Activated CD4-positive, alpha-beta T cell treated with anti-CD3 and anti-CD28 coated beads, Interleukin-2, amount 10 ng/mL, durations not matched to agents 24 days and 14 days (primary cell): ENCODE measurements at regions not wholly inside any gene's neighbourhood (a gene's known extent, or its start where the extent isn't known, plus 50 kb on each side); places are given as distances from the start of the nearest gene placed in this dataset.
"Not testable (repeated sequence)": the region's sequence is repeated elsewhere in the genome, so short reads cannot be mapped to it uniquely, and the experiment has no call there.

Experiments
- DNase-seq: peaks from one replicate; pipeline ENCODE4 v3.0.0; 2022
- H3K27ac Mint-ChIP-seq: one replicate; pipeline ENCODE4 v1.8.0; 2022; ENCODE audit warnings: mild to moderate bottlenecking, mixed read lengths
- H3K27me3 Mint-ChIP-seq: one replicate; pipeline ENCODE4 v1.8.0; 2022; ENCODE audit warnings: mixed read lengths
- H3K36me3 Mint-ChIP-seq: one replicate; pipeline ENCODE4 v1.8.0; 2022; ENCODE audit warnings: low read depth, mild to moderate bottlenecking, mixed read lengths
- H3K4me1 Mint-ChIP-seq: one replicate; pipeline ENCODE4 v1.8.0; 2021; ENCODE audit warnings: mixed read lengths
- H3K4me3 Mint-ChIP-seq: one replicate; pipeline ENCODE4 v1.8.0; 2022; ENCODE audit warnings: mild to moderate bottlenecking, moderate library complexity, mixed read lengths
- H3K9me3 Mint-ChIP-seq: one replicate; pipeline ENCODE4 v1.8.0; 2021; ENCODE audit warnings: mixed read lengths
- intact Hi-C: fragments of 100-400 bp; cut with micrococcal nuclease; formaldehyde crosslinking; loops from one replicate; pipeline ENCODE4 v1.15.1; 2023

- Mint-ChIP-seq H3K9me3 (no peaks in the 10 kb centered on the region), H3K27me3 (no peaks in the 10 kb centered on the region), H3K4me1 (no peaks in the 10 kb centered on the region), H3K27ac (no peak overlapping the region), H3K4me3 (no peak overlapping the region), H3K36me3 (no peaks in the 10 kb centered on the region)
- intact Hi-C loops, result no loop called here
- DNase-seq, result peak; percentile 54
Observed at GRCh38 chr14:87049950-87050349, 943.0 kb downstream of the GALC start.

GRCh38 chr14:87046960-87047359, 946.0 kb downstream of the GALC start:
- H3K4me1 Mint-ChIP-seq, result no peaks in the 10 kb centered on the region
- H3K27me3 Mint-ChIP-seq, result no peaks in the 10 kb centered on the region
- H3K9me3 Mint-ChIP-seq, result no peaks in the 10 kb centered on the region
- no peak overlapping the region for H3K4me3 Mint-ChIP-seq
- intact Hi-C loops, result no loop called here
- H3K27ac Mint-ChIP-seq, result no peak overlapping the region
- no peak for DNase-seq
- no peaks in the 10 kb centered on the region for H3K36me3 Mint-ChIP-seq

GRCh38 chr14:87045956-87046355, 947.0 kb downstream of the GALC start:
- H3K27me3 Mint-ChIP-seq, result no peaks in the 10 kb centered on the region
- H3K4me1 Mint-ChIP-seq, result no peaks in the 10 kb centered on the region
- intact Hi-C loops, result no loop called here
- no peak overlapping the region for H3K27ac Mint-ChIP-seq
- DNase-seq, result no peak
- H3K36me3 Mint-ChIP-seq, result no peaks in the 10 kb centered on the region
- no peak overlapping the region for H3K4me3 Mint-ChIP-seq
- H3K9me3 Mint-ChIP-seq, result no peaks in the 10 kb centered on the region

GRCh38 chr14:87045246-87045645, 947.7 kb downstream of the GALC start:
- Mint-ChIP-seq H3K9me3 (no peaks in the 10 kb centered on the region), H3K4me3 (no peak overlapping the region), H3K4me1 (no peaks in the 10 kb centered on the region), H3K27me3 (no peaks in the 10 kb centered on the region), H3K27ac (no peak overlapping the region), H3K36me3 (no peaks in the 10 kb centered on the region)
- intact Hi-C loops, result no loop called here
- no peak for DNase-seq

GRCh38 chr14:87044807-87045206, 948.2 kb downstream of the GALC start:
- H3K4me1 Mint-ChIP-seq, result no peaks in the 10 kb centered on the region
- no peaks in the 10 kb centered on the region for H3K9me3 Mint-ChIP-seq
- H3K27ac Mint-ChIP-seq, result no peak overlapping the region
- no peak overlapping the region for H3K4me3 Mint-ChIP-seq
- H3K27me3 Mint-ChIP-seq, result no peaks in the 10 kb centered on the region
- no peak for DNase-seq
- intact Hi-C loops, result no loop called here
- H3K36me3 Mint-ChIP-seq, result no peaks in the 10 kb centered on the region

- no peaks in the 10 kb centered on the region for H3K4me1 Mint-ChIP-seq
- intact Hi-C loops, result no loop called here
- H3K4me3 Mint-ChIP-seq, result no peak overlapping the region
- no peak overlapping the region for H3K27ac Mint-ChIP-seq
- no peaks in the 10 kb centered on the region for H3K27me3 Mint-ChIP-seq
- DNase-seq, result no peak
- H3K36me3 Mint-ChIP-seq, result no peaks in the 10 kb centered on the region
- H3K9me3 Mint-ChIP-seq, result no peaks in the 10 kb centered on the region
Observed at GRCh38 chr14:87043667-87044200, 949.2 kb downstream of the GALC start.

- H3K36me3 Mint-ChIP-seq, result no peaks in the 10 kb centered on the region
Observed at GRCh38 chr14:87042354-87042753, 950.6 kb downstream of the GALC start.

GRCh38 chr14:87041290-87042020, 951.5 kb downstream of the GALC start:
- Mint-ChIP-seq H3K4me1 (no peaks in the 10 kb centered on the region), H3K27ac (no peak overlapping the region), H3K27me3 (no peaks in the 10 kb centered on the region), H3K4me3 (no peak overlapping the region), H3K36me3 (no peaks in the 10 kb centered on the region), H3K9me3 (no peaks in the 10 kb centered on the region)
- no peak for DNase-seq
- intact Hi-C loops, result no loop called here

More at GRCh38 chr14:87042354-87042753, 950.6 kb downstream of the GALC start:
- Mint-ChIP-seq H3K27ac (no peak overlapping the region), H3K27me3 (no peaks in the 10 kb centered on the region), H3K4me3 (no peak overlapping the region), H3K4me1 (no peaks in the 10 kb centered on the region), H3K9me3 (no peaks in the 10 kb centered on the region)
- DNase-seq, result no peak
- intact Hi-C loops, result no loop called here

GRCh38 chr14:87034680-87035079, 958.3 kb downstream of the GALC start:
- H3K27ac Mint-ChIP-seq, result no peak overlapping the region
- intact Hi-C loops, result no loop called here
- H3K4me3 Mint-ChIP-seq, result no peak overlapping the region
- H3K27me3 Mint-ChIP-seq, result no peaks in the 10 kb centered on the region
- H3K4me1 Mint-ChIP-seq, result no peaks in the 10 kb centered on the region
- DNase-seq, result no peak
- peaks cover 2% of the 10 kb centered on the region for H3K9me3 Mint-ChIP-seq
- no peaks in the 10 kb centered on the region for H3K36me3 Mint-ChIP-seq

- Mint-ChIP-seq H3K4me1 (no peaks in the 10 kb centered on the region), H3K27me3 (no peaks in the 10 kb centered on the region), H3K9me3 (peaks cover 3% of the 10 kb centered on the region), H3K4me3 (no peak overlapping the region), H3K36me3 (no peaks in the 10 kb centered on the region), H3K27ac (no peak overlapping the region)
- intact Hi-C loops, result no loop called here
- no peak for DNase-seq
Observed at GRCh38 chr14:87030197-87030596, 962.8 kb downstream of the GALC start.

GRCh38 chr14:87020106-87020505, 972.9 kb downstream of the GALC start:
- H3K27me3 Mint-ChIP-seq, DNase-seq, H3K36me3 Mint-ChIP-seq, H3K4me3 Mint-ChIP-seq, H3K4me1 Mint-ChIP-seq, intact Hi-C loops, H3K27ac Mint-ChIP-seq: not testable (repeated sequence)
- peaks cover 11% of the 10 kb centered on the region for H3K9me3 Mint-ChIP-seq

- no peak overlapping the region for H3K4me3 Mint-ChIP-seq
- no peaks in the 10 kb centered on the region for H3K4me1 Mint-ChIP-seq
- no peak for DNase-seq
- H3K27me3 Mint-ChIP-seq, result no peaks in the 10 kb centered on the region
- no peak overlapping the region for H3K27ac Mint-ChIP-seq
- H3K36me3 Mint-ChIP-seq, result no peaks in the 10 kb centered on the region
- H3K9me3 Mint-ChIP-seq, result peaks cover 11% of the 10 kb centered on the region
- intact Hi-C loops, result no loop called here
Observed at GRCh38 chr14:87018294-87018693, 974.7 kb downstream of the GALC start.

- H3K27me3 Mint-ChIP-seq, result no peaks in the 10 kb centered on the region
- no peaks in the 10 kb centered on the region for H3K4me1 Mint-ChIP-seq
- peaks cover 11% of the 10 kb centered on the region for H3K9me3 Mint-ChIP-seq
- H3K27ac Mint-ChIP-seq, result no peak overlapping the region
- no peaks in the 10 kb centered on the region for H3K36me3 Mint-ChIP-seq
- no peak for DNase-seq
- intact Hi-C loops, result no loop called here
- no peak overlapping the region for H3K4me3 Mint-ChIP-seq
Observed at GRCh38 chr14:87017335-87017734, 975.6 kb downstream of the GALC start.

GRCh38 chr14:87014856-87015255, 978.1 kb downstream of the GALC start:
- H3K4me3 Mint-ChIP-seq, result no peak overlapping the region
- intact Hi-C loops, result no loop called here
- H3K27ac Mint-ChIP-seq, result no peak overlapping the region
- H3K9me3 Mint-ChIP-seq, result peaks cover 7% of the 10 kb centered on the region
- H3K27me3 Mint-ChIP-seq, result no peaks in the 10 kb centered on the region
- DNase-seq, result no peak
- no peaks in the 10 kb centered on the region for H3K4me1 Mint-ChIP-seq
- no peaks in the 10 kb centered on the region for H3K36me3 Mint-ChIP-seq

- H3K36me3 Mint-ChIP-seq, result no peaks in the 10 kb centered on the region
- DNase-seq, result no peak
- peaks cover 7% of the 10 kb centered on the region for H3K9me3 Mint-ChIP-seq
Observed at GRCh38 chr14:87013583-87013982, 979.4 kb downstream of the GALC start.

More at GRCh38 chr14:87013583-87013982, 979.4 kb downstream of the GALC start:
- H3K4me3 Mint-ChIP-seq, result no peak overlapping the region
- H3K27me3 Mint-ChIP-seq, result no peaks in the 10 kb centered on the region
- no peak overlapping the region for H3K27ac Mint-ChIP-seq
- intact Hi-C loops, result no loop called here
- H3K4me1 Mint-ChIP-seq, result no peaks in the 10 kb centered on the region
